Transverse colon (tissue), 4 donors: ENCODE measurements at regions not wholly inside any gene's neighbourhood (a gene's known extent, or its start where the extent isn't known, plus 50 kb on each side); places are given as distances from the start of the nearest gene placed in this dataset.

Experiments
- DNase-seq: peaks from one replicate; pipeline ENCODE4 v3.0.0-alpha.2; 2019
- H3K27ac ChIP-seq, 4 donors: fragments of 200-600 bp; sonication (generic); 2 replicates each; pipeline ENCODE4 v1.5.1; 2016 to 2018; ENCODE audit warnings: inconsistent platforms in 4 of 4
- H3K27me3 ChIP-seq: fragments of 200-600 bp; sonication (generic); 2 replicates; pipeline ENCODE4 v1.5.1; 2017; ENCODE audit warnings: inconsistent platforms
- H3K36me3 ChIP-seq, 4 donors: fragments of 200-600 bp; sonication (generic); 2 replicates each; pipeline ENCODE4 v1.5.1; 2017 to 2019; ENCODE audit warnings: inconsistent platforms in 4 of 4
- H3K4me1 ChIP-seq, 4 donors: fragments of 200-600 bp; sonication (generic); 2 replicates each; pipeline ENCODE4 v1.5.1; 2017 to 2020; ENCODE audit warnings: inconsistent platforms in 4 of 4
- H3K4me3 ChIP-seq, 4 donors: fragments of 200-600 bp; sonication (generic); 1 replicate in 1 of 4; 2 replicates in 3 of 4; pipeline versions ENCODE4 v1.5.1 to v1.6.1; 2017 to 2019; ENCODE audit warnings: inconsistent platforms in 4 of 4
- H3K9me3 ChIP-seq, 2 donors: fragments of 200-600 bp; sonication (generic); 2 replicates each; pipeline ENCODE4 v1.5.1; 2017 to 2019; ENCODE audit warnings: inconsistent platforms in 2 of 2
- EP300 ChIP-seq: sonication (generic); formaldehyde crosslinking; IDR thresholded peaks from one replicate; pipeline ENCODE4 v1.6.1; 2017; ENCODE audit warnings: antibody characterized with exemption, low read depth
- POLR2A ChIP-seq: fragments of 450-650 bp; IDR thresholded peaks from one replicate; pipeline ENCODE4 v1.6.1; 2016; ENCODE audit warnings: antibody characterized with exemption, mild to moderate bottlenecking, moderate library complexity
- POLR2AphosphoS5 ChIP-seq, 3 donors: sonication (generic); formaldehyde crosslinking; IDR thresholded peaks; one replicate each; pipeline ENCODE4 v1.6.1; 2016; ENCODE audit warnings: antibody characterized with exemption in 3 of 3
- WGBS, 2 donors: methylation state at CpG; one replicate each; pipeline ENCODE4 v1.1.5; 2018; ENCODE audit warnings: low coverage in 1 of 2; 5-methylcytosine and 5-hydroxymethylcytosine counted together
- in situ Hi-C, 4 donors: fragments of 200-750 bp; cut with MboI; loops; one replicate each; pipeline versions ENCODE4 v1.15.0 to v1.15.1; 2017; ENCODE audit warnings: low sequenced_read_pairs in 3 of 4, low pct_ligation_motif_present in 1 of 4, low pct_unique_long_range_greater_than_20kb in 1 of 4
- intact Hi-C: fragments of 100-400 bp; cut with DNase I; formaldehyde crosslinking; loops from one replicate; pipeline ENCODE4 v1.15.1; 2023; ENCODE audit warnings: low total_unique reads
- TF ChIP-seq, protein P1 (sequence below), 5 experiments: fragments of 200-600 bp in 3 of 5; fragments of 450-650 bp in 2 of 5; sonication (generic) in 3 of 5; IDR thresholded peaks; 1 replicate in 2 of 5; 2 replicates in 3 of 5; pipeline ENCODE4 v1.5.1; 2016 to 2017; ENCODE audit warnings: antibody characterized with exemption in 5 of 5, inconsistent platforms in 3 of 5, mild to moderate bottlenecking in 2 of 5, moderate library complexity in 1 of 5

DNA sequence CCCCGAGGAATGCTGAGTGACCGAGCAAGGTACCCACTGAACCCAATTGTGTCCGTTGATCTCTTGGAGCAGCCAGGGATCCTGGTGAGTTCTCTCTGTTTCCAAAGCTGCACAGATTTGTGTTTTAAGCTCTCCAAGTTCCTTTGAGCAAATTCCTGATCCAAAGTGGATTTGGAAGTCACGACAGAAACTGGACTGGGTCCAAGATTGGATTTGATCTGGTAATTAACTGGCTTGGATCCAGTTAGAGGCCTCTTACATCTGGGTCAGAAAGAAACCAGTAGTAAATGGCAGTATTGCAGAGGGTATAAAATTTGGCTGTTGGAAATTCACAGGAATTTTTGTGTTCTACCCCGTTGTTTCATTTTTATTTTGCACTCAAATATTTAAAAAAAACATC, 119.5 kb downstream of the PMP22 start:
- H3K27ac ChIP-seq: no peak overlapping the region
- no peaks in the 10 kb centered on the region for H3K4me1 ChIP-seq
- H3K36me3 ChIP-seq: no peaks in the 10 kb centered on the region
- no peak overlapping the region for H3K4me3 ChIP-seq
- WGBS, 2 donors: 67 to 71% methylated on average over 1 to 5 of the region's 5 CpGs
- H3K9me3 ChIP-seq: no peaks in the 10 kb centered on the region
- H3K27me3 ChIP-seq: peaks cover 3% of the 10 kb centered on the region
- TF ChIP-seq POLR2AphosphoS5 (IDR thresholded peaks at IDR 0.05) (no peak), EP300 (no peak), POLR2A (no peak)
- TF ChIP-seq, protein P1, sequence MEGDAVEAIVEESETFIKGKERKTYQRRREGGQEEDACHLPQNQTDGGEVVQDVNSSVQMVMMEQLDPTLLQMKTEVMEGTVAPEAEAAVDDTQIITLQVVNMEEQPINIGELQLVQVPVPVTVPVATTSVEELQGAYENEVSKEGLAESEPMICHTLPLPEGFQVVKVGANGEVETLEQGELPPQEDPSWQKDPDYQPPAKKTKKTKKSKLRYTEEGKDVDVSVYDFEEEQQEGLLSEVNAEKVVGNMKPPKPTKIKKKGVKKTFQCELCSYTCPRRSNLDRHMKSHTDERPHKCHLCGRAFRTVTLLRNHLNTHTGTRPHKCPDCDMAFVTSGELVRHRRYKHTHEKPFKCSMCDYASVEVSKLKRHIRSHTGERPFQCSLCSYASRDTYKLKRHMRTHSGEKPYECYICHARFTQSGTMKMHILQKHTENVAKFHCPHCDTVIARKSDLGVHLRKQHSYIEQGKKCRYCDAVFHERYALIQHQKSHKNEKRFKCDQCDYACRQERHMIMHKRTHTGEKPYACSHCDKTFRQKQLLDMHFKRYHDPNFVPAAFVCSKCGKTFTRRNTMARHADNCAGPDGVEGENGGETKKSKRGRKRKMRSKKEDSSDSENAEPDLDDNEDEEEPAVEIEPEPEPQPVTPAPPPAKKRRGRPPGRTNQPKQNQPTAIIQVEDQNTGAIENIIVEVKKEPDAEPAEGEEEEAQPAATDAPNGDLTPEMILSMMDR (IDR thresholded peaks at IDR 0.05): no peak
- intact Hi-C loops: no loop called here
- no peak for DNase-seq
- in situ Hi-C loops: no loop called here

DNA sequence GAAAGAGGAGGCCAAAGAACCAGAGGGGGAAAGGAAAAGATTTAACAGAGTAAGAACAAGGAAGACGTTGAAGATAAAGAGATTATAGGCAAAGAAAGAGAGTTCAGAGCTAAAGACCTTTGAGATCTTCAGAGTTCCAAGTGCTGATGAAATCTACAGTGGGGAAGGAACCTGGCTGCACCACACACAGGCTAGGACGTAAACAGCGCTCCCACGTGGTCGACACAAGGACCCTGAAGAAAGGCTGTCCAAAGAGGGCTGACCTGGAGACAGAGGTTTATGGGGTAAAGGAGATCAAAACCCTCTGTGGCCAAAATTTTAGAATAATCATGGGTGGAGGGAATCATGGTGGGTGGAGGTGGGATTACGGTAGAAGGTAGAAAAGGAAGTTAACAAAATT, 121.6 kb downstream of the PMP22 start:
- WGBS, 2 donors: 67 to 79% methylated on average over 2 to 6 of the region's 6 CpGs
- H3K27me3 ChIP-seq: peaks cover 3% of the 10 kb centered on the region
- H3K4me3 ChIP-seq: no peak overlapping the region
- no peaks in the 10 kb centered on the region for H3K36me3 ChIP-seq
- no peak overlapping the region for H3K27ac ChIP-seq
- in situ Hi-C loops (no loop called here), intact Hi-C loops (no loop called here)
- no peaks in the 10 kb centered on the region for H3K9me3 ChIP-seq
- no peaks in the 10 kb centered on the region for H3K4me1 ChIP-seq
- no peak for DNase-seq
- TF ChIP-seq, protein P1 (IDR thresholded peaks at IDR 0.05): no peak
- TF ChIP-seq EP300: no peak
- TF ChIP-seq POLR2A: no peak
- TF ChIP-seq POLR2AphosphoS5 (IDR thresholded peaks at IDR 0.05): no peak

DNA sequence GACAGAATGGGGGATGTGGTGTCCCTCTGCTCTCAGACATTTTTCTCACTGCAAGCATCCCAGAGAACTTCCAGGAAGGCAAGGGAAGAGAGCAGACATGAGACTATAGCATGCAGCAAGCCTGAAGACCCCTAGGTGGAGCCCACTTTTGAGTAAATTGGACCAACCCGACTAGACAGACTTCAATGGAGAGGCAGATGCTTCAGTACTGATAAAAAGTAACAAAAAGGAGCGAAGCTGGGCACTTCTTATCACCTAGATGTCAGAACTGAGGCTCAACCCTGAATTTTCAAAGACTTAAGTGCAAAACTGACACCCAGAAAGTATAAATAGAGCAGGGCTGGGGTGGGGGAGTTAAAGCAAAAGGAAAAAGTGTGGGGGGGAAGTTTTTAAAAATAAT, 130.8 kb downstream of the PMP22 start:
- in situ Hi-C loops (no loop called here), intact Hi-C loops (no loop called here)
- WGBS, 2 donors: 73% methylated on average over 2 of the region's 2 CpGs; no CpG with 5 or more reads in 1 of the 2 donors
- H3K27me3 ChIP-seq: no peaks in the 10 kb centered on the region
- H3K4me1 ChIP-seq: no peaks in the 10 kb centered on the region
- no peak overlapping the region for H3K4me3 ChIP-seq
- DNase-seq: no peak
- TF ChIP-seq POLR2AphosphoS5 (IDR thresholded peaks at IDR 0.05): no peak
- TF ChIP-seq, protein P1 (IDR thresholded peaks at IDR 0.05): no peak
- TF ChIP-seq POLR2A: no peak
- no peak for TF ChIP-seq EP300
- no peaks in the 10 kb centered on the region for H3K36me3 ChIP-seq
- no peaks in the 10 kb centered on the region for H3K9me3 ChIP-seq
- H3K27ac ChIP-seq: no peak overlapping the region

DNA sequence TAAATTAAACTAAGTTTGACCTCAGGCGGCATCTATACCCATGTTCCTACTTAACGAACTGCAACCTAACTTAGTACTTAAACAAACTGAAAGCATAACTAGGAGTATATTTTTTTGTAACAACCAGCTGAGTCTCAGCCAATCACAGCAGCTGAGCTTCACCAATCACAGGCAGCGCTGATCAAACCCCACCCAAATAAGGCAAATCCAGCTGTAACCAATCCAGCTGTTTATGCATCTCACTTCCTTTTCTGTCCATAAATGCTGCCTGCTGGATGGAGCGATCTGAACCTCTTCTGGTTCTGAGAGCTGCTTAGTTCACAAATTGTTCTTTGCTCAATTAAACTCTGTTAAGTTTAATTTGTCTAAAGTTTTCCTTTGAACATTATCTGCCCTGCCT, 131.3 kb downstream of the PMP22 start:
- in situ Hi-C loops (no loop called here), intact Hi-C loops (no loop called here)
- no peaks in the 10 kb centered on the region for H3K27me3 ChIP-seq
- H3K4me1 ChIP-seq: no peaks in the 10 kb centered on the region
- H3K27ac ChIP-seq: no peak overlapping the region
- 88 to 89% methylated on average over 1 to 4 of the region's 4 CpGs for WGBS, 2 donors
- H3K4me3 ChIP-seq: no peak overlapping the region
- TF ChIP-seq POLR2A: no peak
- TF ChIP-seq POLR2AphosphoS5 (IDR thresholded peaks at IDR 0.05): no peak
- no peak for TF ChIP-seq EP300
- TF ChIP-seq, protein P1 (IDR thresholded peaks at IDR 0.05): no peak
- H3K9me3 ChIP-seq: no peaks in the 10 kb centered on the region
- no peak for DNase-seq
- H3K36me3 ChIP-seq: no peaks in the 10 kb centered on the region
